SK-N-SH (cell line): ENCODE measurements at regions not wholly inside any gene's neighbourhood (a gene's known extent, or its start where the extent isn't known, plus 50 kb on each side); places are given as distances from the start of the nearest gene placed in this dataset.

Experiments used
- CTCF ChIA-PET: fragments of 300-600, 350-600 bp; formaldehyde crosslinking; extraction: SDS; loops from one replicate; lab custom pipeline; 2021; lab: Yijun Ruan, JAX
- POLR2A ChIA-PET: fragments of 350-600 bp; sonication (Branson Sonifier 250); formaldehyde crosslinking; extraction: SDS; loops from one replicate; lab custom pipeline; 2020; ENCODE audit warnings: antibody characterized with exemption, inconsistent platforms; lab: Yijun Ruan, JAX
- DNase-seq: peaks from one replicate; pipeline ENCODE4 v3.0.0; 2012
- H2AFZ ChIP-seq: fragments of 200-600 bp; sonication (generic); 2 replicates; pipeline ENCODE4 v1.8.1; 2016; ENCODE audit warnings: antibody characterized with exemption, mild to moderate bottlenecking, low read depth
- H3F3A ChIP-seq: fragments of 200-600 bp; sonication (generic); replicated peaks from 2 replicates; pipeline ENCODE3; 2016; ENCODE audit warnings: antibody characterized with exemption, mild to moderate bottlenecking; ENCODE audit not compliant: insufficient read depth
- H3K27ac ChIP-seq, 2 experiments: fragments of 200-500 bp in 1 of 2; fragments of 200-600 bp in 1 of 2; sonication (Bioruptor generic) in 1 of 2; sonication (generic), shearing (Covaris generic) in 1 of 2; 2 replicates each; pipeline versions ENCODE4 v1.5.1 to v1.6.1; 2014 to 2016; ENCODE audit warnings: low read depth in 2 of 2, inconsistent platforms in 1 of 2, low read length in 1 of 2, mild to moderate bottlenecking in 1 of 2, mixed read lengths in 1 of 2
- H3K27me3 ChIP-seq: fragments of 200-600 bp; sonication (generic), shearing (Covaris generic); 2 replicates; pipeline ENCODE4 v1.6.1; 2016; ENCODE audit warnings: mixed run types; ENCODE audit not compliant: insufficient read depth
- H3K36me3 ChIP-seq, 2 experiments: fragments of 200-500 bp in 1 of 2; fragments of 200-600 bp in 1 of 2; sonication (Bioruptor generic) in 1 of 2; sonication (generic) in 1 of 2; replicated peaks in 1 of 2; 2 replicates each; pipeline versions ENCODE3 to v1.5.1; 2014 to 2016; ENCODE audit warnings: low read length in 1 of 2, mild to moderate bottlenecking in 1 of 2; ENCODE audit not compliant: insufficient read depth in 2 of 2, control insufficient read depth in 1 of 2
- H3K4me1 ChIP-seq, 2 experiments: fragments of 200-500 bp in 1 of 2; fragments of 200-600 bp in 1 of 2; sonication (Bioruptor generic) in 1 of 2; sonication (generic), shearing (Covaris generic) in 1 of 2; 2 replicates each; pipeline versions ENCODE4 v1.5.1 to v1.6.1; 2014 to 2016; ENCODE audit warnings: low read depth in 1 of 2, low read length in 1 of 2, mixed run types in 1 of 2; ENCODE audit not compliant: insufficient read depth in 2 of 2, control insufficient read depth in 1 of 2
- H3K4me2 ChIP-seq: fragments of 200-600 bp; sonication (generic), shearing (Covaris generic); 2 replicates; pipeline ENCODE4 v1.6.1; 2017; ENCODE audit warnings: mixed run types
- H3K4me3 ChIP-seq, 2 experiments: fragments of 200-500 bp in 1 of 2; fragments of 200-600 bp in 1 of 2; sonication (Bioruptor generic) in 1 of 2; sonication (generic), shearing (Covaris generic) in 1 of 2; 2 replicates each; pipeline versions ENCODE4 v1.5.1 to v1.8.1; 2014 to 2016; ENCODE audit warnings: low read depth in 2 of 2, inconsistent platforms in 1 of 2, low read length in 1 of 2, mild to moderate bottlenecking in 1 of 2, mixed read lengths in 1 of 2, moderate library complexity in 1 of 2
- H3K79me2 ChIP-seq: fragments of 200-600 bp; sonication (generic); 2 replicates; pipeline ENCODE4 v1.8.1; 2017; ENCODE audit warnings: mild to moderate bottlenecking; ENCODE audit not compliant: insufficient read depth
- H3K9ac ChIP-seq: fragments of 200-600 bp; sonication (generic); 2 replicates; pipeline ENCODE4 v1.6.1; 2017; ENCODE audit warnings: mixed run types
- H3K9me2 ChIP-seq: fragments of 200-600 bp; sonication (generic); 2 replicates; pipeline ENCODE4 v1.6.1; 2017; ENCODE audit warnings: mixed run types
- H3K9me3 ChIP-seq: fragments of 200-600 bp; sonication (generic); 2 replicates; pipeline ENCODE4 v1.6.1; 2017; ENCODE audit warnings: mixed run types, mild to moderate bottlenecking, moderate library complexity
- H4K20me1 ChIP-seq: fragments of 200-600 bp; sonication (generic); 2 replicates; pipeline ENCODE4 v1.6.1; 2017; ENCODE audit warnings: mild to moderate bottlenecking, mixed run types; ENCODE audit not compliant: insufficient read depth
- CHD2 ChIP-seq: fragments of 150-350 bp; IDR thresholded peaks from 2 replicates; pipeline ENCODE4 v1.6.1; 2018; ENCODE audit warnings: low read length; ENCODE audit not compliant: partially characterized antibody
- ELF1 ChIP-seq: IDR thresholded peaks from 2 replicates; pipeline ENCODE4 v1.4.0; 2012
- EP300 ChIP-seq, 2 experiments: IDR thresholded peaks; 2 replicates each; pipeline versions ENCODE4 v1.4.0 to v1.6.1; 2012; ENCODE audit warnings: borderline replicate concordance in 1 of 2, low read depth in 1 of 2, low read length in 1 of 2
- EZH2phosphoT487 ChIP-seq: fragments of 200-600 bp; sonication (generic); IDR thresholded peaks from 2 replicates; pipeline ENCODE4 v1.6.1; 2017; ENCODE audit warnings: low read depth, mixed run types, mild to moderate bottlenecking, antibody characterized with exemption, moderate library complexity, borderline replicate concordance
- FOSL2 ChIP-seq: IDR thresholded peaks from 2 replicates; pipeline ENCODE4 v1.4.0; 2012; ENCODE audit warnings: low read depth, mild to moderate bottlenecking, moderate library complexity, borderline replicate concordance
- GABPA ChIP-seq: IDR thresholded peaks from 2 replicates; pipeline ENCODE4 v1.4.0; 2012; ENCODE audit warnings: low read depth, mild to moderate bottlenecking
- IRF3 ChIP-seq: fragments of 150-350 bp; IDR thresholded peaks from 2 replicates; pipeline ENCODE4 v1.6.1; 2016; ENCODE audit warnings: mild to moderate bottlenecking, low read depth, low read length
- JUND ChIP-seq: IDR thresholded peaks from 2 replicates; pipeline ENCODE4 v1.4.0; 2012
- MAX ChIP-seq: IDR thresholded peaks from 2 replicates; pipeline ENCODE4 v1.4.0; 2012; ENCODE audit warnings: low read depth
- MEF2A ChIP-seq: IDR thresholded peaks from 2 replicates; pipeline ENCODE4 v1.4.0; 2012; ENCODE audit warnings: low read depth, borderline replicate concordance
- MXI1 ChIP-seq: IDR thresholded peaks from 2 replicates; pipeline ENCODE4 v1.6.1; 2012; ENCODE audit warnings: mild to moderate bottlenecking, low read depth, low read length, improper control_type of control experiment
- NFIC ChIP-seq: IDR thresholded peaks from 2 replicates; pipeline ENCODE4 v1.4.0; 2012; ENCODE audit warnings: borderline replicate concordance
- NRF1 ChIP-seq: IDR thresholded peaks from 2 replicates; pipeline ENCODE4 v1.6.1; 2012; ENCODE audit warnings: low read depth, mild to moderate bottlenecking, low read length
- POLR2AphosphoS5 ChIP-seq: IDR thresholded peaks from 2 replicates; pipeline ENCODE4 v1.6.1; 2012; ENCODE audit warnings: low read depth, low read length
- RAD21 ChIP-seq: IDR thresholded peaks from 2 replicates; pipeline ENCODE4 v1.6.1; 2012; ENCODE audit warnings: mild to moderate bottlenecking, low read length
- REST ChIP-seq: IDR thresholded peaks from 2 replicates; pipeline ENCODE4 v1.6.1; 2012; ENCODE audit warnings: mild to moderate bottlenecking, low read depth, low read length, moderate library complexity
- RFX5 ChIP-seq: IDR thresholded peaks from 2 replicates; pipeline ENCODE4 v1.6.1; 2012; ENCODE audit warnings: mild to moderate bottlenecking, improper control_type of control experiment, low read length
- SIN3A ChIP-seq: IDR thresholded peaks from 2 replicates; pipeline ENCODE4 v1.6.1; 2012; ENCODE audit warnings: low read depth, mild to moderate bottlenecking, low read length, moderate library complexity, borderline replicate concordance
- TCF12 ChIP-seq: IDR thresholded peaks from 2 replicates; pipeline ENCODE4 v1.4.0; 2012
- USF1 ChIP-seq: IDR thresholded peaks from 2 replicates; pipeline ENCODE4 v1.4.0; 2012; ENCODE audit warnings: low read depth, borderline replicate concordance
- WGBS: methylation state at CpG from one replicate; pipeline ENCODE4 v1.1.6; 2017; ENCODE audit warnings: low lambda C conversion rate; 5-methylcytosine and 5-hydroxymethylcytosine counted together

GRCh38 chr18:32548688-32549087 is 78.0 kb upstream of the GAREM1 start:
- no peaks in the 10 kb centered on the region for H3F3A ChIP-seq
- no peaks in the 10 kb centered on the region for H3K79me2 ChIP-seq
- no peak for TF ChIP-seq MAX
- TF ChIP-seq MXI1 = no peak
- no peak for TF ChIP-seq NRF1
- TF ChIP-seq FOSL2 = no peak
- TF ChIP-seq MEF2A = no peak
- TF ChIP-seq JUND = no peak
- no peak for TF ChIP-seq EP300 (IDR thresholded peaks at IDR 0.05; ENCODE audit: borderline replicate concordance in 1 of 2, low read depth in 1 of 2, low read length in 1 of 2)
- no peak for TF ChIP-seq RAD21
- TF ChIP-seq NFIC = no peak
- TF ChIP-seq USF1 = no peak
- no peak for TF ChIP-seq GABPA
- no peak for TF ChIP-seq POLR2AphosphoS5
- no peaks in the 10 kb centered on the region for H3K9me3 ChIP-seq
- H2AFZ ChIP-seq = no peak overlapping the region
- no peak overlapping the region for H3K9ac ChIP-seq
- H3K4me3 ChIP-seq = no peak overlapping the region
- H3K27ac ChIP-seq = no peak overlapping the region
- 49% methylated on average over 3 of the region's 3 CpGs for WGBS
- no peak overlapping the region for H3K4me2 ChIP-seq
- no peaks in the 10 kb centered on the region for H3K36me3 ChIP-seq
- H3K27me3 ChIP-seq = no peaks in the 10 kb centered on the region
- H3K9me2 ChIP-seq = no peaks in the 10 kb centered on the region
- no peaks in the 10 kb centered on the region for H4K20me1 ChIP-seq
- POLR2A ChIA-PET = no interaction called here
- CTCF ChIA-PET = interaction anchor here (0.6 to 10.9 kb wide), 29 partner anchors 9 to 412 kb away, joined by 3 to 182 read pairs (median 6); partner anchors contain the start of gene GAREM1
- H3K4me1 ChIP-seq = no peaks in the 10 kb centered on the region; a peak in 1 of 4 replicates
- DNase-seq = no peak

- H2AFZ ChIP-seq = no peak overlapping the region
- H3K4me1 ChIP-seq = no peaks in the 10 kb centered on the region; a peak in 1 of 4 replicates
- no peaks in the 10 kb centered on the region for H3F3A ChIP-seq
- H3K9me3 ChIP-seq = no peaks in the 10 kb centered on the region
- H4K20me1 ChIP-seq = no peaks in the 10 kb centered on the region
- H3K27ac ChIP-seq = no peak overlapping the region
- no peaks in the 10 kb centered on the region for H3K9me2 ChIP-seq
- no peak for DNase-seq
- no peak overlapping the region for H3K9ac ChIP-seq
- H3K4me3 ChIP-seq = no peak overlapping the region
- ChIA-PET CTCF (interaction anchor here (1.5 to 10.9 kb wide), 6 partner anchors 75 to 390 kb away, joined by 4 to 182 read pairs (median 7); partner anchors contain the start of gene GAREM1), POLR2A (no interaction called here)
- WGBS = 47% methylated on average over 1 of the region's 2 CpGs
- H3K27me3 ChIP-seq = no peaks in the 10 kb centered on the region
- H3K4me2 ChIP-seq = no peak overlapping the region
- H3K36me3 ChIP-seq = no peaks in the 10 kb centered on the region
- H3K79me2 ChIP-seq = no peaks in the 10 kb centered on the region
- TF ChIP-seq CHD2 = no peak
- no peak for TF ChIP-seq MAX
- no peak for TF ChIP-seq IRF3
- TF ChIP-seq RFX5 = no peak
- no peak for TF ChIP-seq REST
- TF ChIP-seq ELF1 = no peak
- TF ChIP-seq SIN3A = no peak
- no peak for TF ChIP-seq TCF12
- TF ChIP-seq NFIC = no peak
- no peak for TF ChIP-seq USF1
- no peak for TF ChIP-seq EZH2phosphoT487
- no peak for TF ChIP-seq GABPA
Observed at GRCh38 chr18:32545631-32546030, 74.9 kb upstream of the GAREM1 start.
